Chondrocyte (in vitro differentiated cells): ENCODE measurements at regions not wholly inside any gene's neighbourhood (a gene's known extent, or its start where the extent isn't known, plus 50 kb on each side); places are given as distances from the start of the nearest gene placed in this dataset.

Source experiments
- DNase-seq: peaks from one replicate; pipeline ENCODE4 v3.0.0; 2021; ENCODE audit warnings: mixed read lengths, low spot score
- H3K27ac Mint-ChIP-seq: one replicate; pipeline ENCODE4 v1.8.0; 2021; ENCODE audit warnings: mild to moderate bottlenecking, moderate library complexity, mixed read lengths; ENCODE audit not compliant: unreplicated experiment
- H3K27me3 Mint-ChIP-seq: 2 replicates; pipeline ENCODE4 v1.8.0; 2021; ENCODE audit warnings: low read depth, mixed read lengths
- H3K36me3 Mint-ChIP-seq: 2 replicates; pipeline ENCODE4 v1.8.0; 2021; ENCODE audit warnings: low read depth, mixed read lengths
- H3K4me1 Mint-ChIP-seq: 2 replicates; pipeline ENCODE4 v1.8.0; 2021; ENCODE audit warnings: low read depth, mild to moderate bottlenecking, mixed read lengths
- H3K4me3 Mint-ChIP-seq: one replicate; pipeline ENCODE4 v1.8.0; 2021; ENCODE audit warnings: mild to moderate bottlenecking, moderate library complexity, mixed read lengths; ENCODE audit not compliant: unreplicated experiment
- H3K9me3 Mint-ChIP-seq: 2 replicates; pipeline ENCODE4 v1.8.0; 2021; ENCODE audit warnings: low read depth, mixed read lengths
- CTCF ChIP-seq: fragments of 200-600 bp; sonication (generic); IDR thresholded peaks from 2 replicates; pipeline ENCODE4 v1.5.0; 2021; ENCODE audit warnings: antibody characterized with exemption, mild to moderate bottlenecking, moderate library complexity

GRCh38 chr2:176622792-176623191, 353.6 kb downstream of the MTX2 start:
- Mint-ChIP-seq H3K27ac (no peak overlapping the region), H3K36me3 (no peaks in the 10 kb centered on the region), H3K4me3 (no peak overlapping the region), H3K27me3 (peaks cover 54% of the 10 kb centered on the region), H3K9me3 (peaks cover 2% of the 10 kb centered on the region), H3K4me1 (no peaks in the 10 kb centered on the region)
- DNase-seq, result no peak
- no peak for TF ChIP-seq CTCF

- Mint-ChIP-seq H3K36me3 (no peaks in the 10 kb centered on the region), H3K9me3 (peaks cover 2% of the 10 kb centered on the region), H3K27me3 (peaks cover 61% of the 10 kb centered on the region), H3K4me3 (no peak overlapping the region), H3K4me1 (no peaks in the 10 kb centered on the region), H3K27ac (no peak overlapping the region)
- DNase-seq, result no peak
- TF ChIP-seq CTCF, result no peak
These were observed 357.6 kb downstream of the MTX2 start for GRCh38 chr2:176626796-176627195.

- TF ChIP-seq CTCF, result no peak
- Mint-ChIP-seq H3K27me3 (peaks cover 66% of the 10 kb centered on the region), H3K27ac (no peak overlapping the region), H3K36me3 (no peaks in the 10 kb centered on the region), H3K4me3 (no peak overlapping the region), H3K9me3 (peaks cover 2% of the 10 kb centered on the region), H3K4me1 (no peaks in the 10 kb centered on the region)
- no peak for DNase-seq
These were observed 359.2 kb downstream of the MTX2 start for GRCh38 chr2:176628438-176628837.

- peaks cover 1% of the 10 kb centered on the region for H3K36me3 Mint-ChIP-seq
- no peaks in the 10 kb centered on the region for H3K9me3 Mint-ChIP-seq
- no peak overlapping the region for H3K27ac Mint-ChIP-seq
- no peak overlapping the region for H3K4me3 Mint-ChIP-seq
- TF ChIP-seq CTCF, result no peak
- H3K27me3 Mint-ChIP-seq, result peaks cover 50% of the 10 kb centered on the region
- no peak for DNase-seq
- H3K4me1 Mint-ChIP-seq, result peaks cover 4% of the 10 kb centered on the region
These were observed 364.5 kb downstream of the MTX2 start for GRCh38 chr2:176633754-176634153.

- no peak overlapping the region for H3K4me3 Mint-ChIP-seq
- no peak for DNase-seq
- peaks cover 1% of the 10 kb centered on the region for H3K36me3 Mint-ChIP-seq
- H3K27ac Mint-ChIP-seq, result no peak overlapping the region
- peaks cover 58% of the 10 kb centered on the region for H3K27me3 Mint-ChIP-seq
- H3K9me3 Mint-ChIP-seq, result no peaks in the 10 kb centered on the region
- no peak for TF ChIP-seq CTCF
- peaks cover 4% of the 10 kb centered on the region for H3K4me1 Mint-ChIP-seq
These were observed 367.2 kb downstream of the MTX2 start for GRCh38 chr2:176636401-176636800.
